ENCODE measurements at regions not wholly inside any gene's neighbourhood (a gene's known extent, or its start where the extent isn't known, plus 50 kb on each side); places are given as distances from the start of the nearest gene placed in this dataset.

GRCh38 chr1:65681096-65681495 is 111.6 kb upstream of the PDE4B start:
- TF ChIP-seq CTCF (IDR thresholded peaks at IDR 0.05; ENCODE audit: low read depth, low read length, missing input control) (no peak), RAD21 (IDR thresholded peaks at IDR 0.05) (no peak), TAF1 (conservative IDR thresholded peaks at IDR 0.05) (no peak), YY1 (IDR thresholded peaks at IDR 0.05) (no peak), ZBTB33 (IDR thresholded peaks at IDR 0.05) (no peak)
